GM19043 (cell line): ENCODE measurements at regions not wholly inside any gene's neighbourhood (a gene's known extent, or its start where the extent isn't known, plus 50 kb on each side); places are given as distances from the start of the nearest gene placed in this dataset.
"Not testable (repeated sequence)": the region's sequence is repeated elsewhere in the genome, so short reads cannot be mapped to it uniquely, and the experiment has no call there.

Experiments used
- ATAC-seq: cut with Tn5 transposase; IDR thresholded peaks from one replicate; pipeline ENCODE4 v1.9.1; 2021; ENCODE audit warnings: low read depth; ENCODE audit not compliant: unreplicated experiment

GRCh38 chr16:29203933-29204805 is 202.3 kb downstream of the NPIPB11 start:
- ATAC-seq = not testable (repeated sequence)

GRCh38 chr16:29203046-29203932 is 203.2 kb downstream of the NPIPB11 start:
- not testable (repeated sequence) for ATAC-seq

- ATAC-seq = not testable (repeated sequence)
Measured at GRCh38 chr16:29202642-29203041, 203.9 kb downstream of the NPIPB11 start.

GRCh38 chr16:29202025-29202632 is 204.4 kb downstream of the NPIPB11 start:
- ATAC-seq = not testable (repeated sequence)

GRCh38 chr16:29201296-29202024 is 205.1 kb downstream of the NPIPB11 start:
- ATAC-seq = not testable (repeated sequence)

- ATAC-seq = not testable (repeated sequence)
Measured at GRCh38 chr16:29200681-29201080, 205.8 kb downstream of the NPIPB11 start.

GRCh38 chr16:29200135-29200601 is 206.3 kb downstream of the NPIPB11 start:
- not testable (repeated sequence) for ATAC-seq

- not testable (repeated sequence) for ATAC-seq
Measured at GRCh38 chr16:29199626-29200025, 206.9 kb downstream of the NPIPB11 start.

GRCh38 chr16:29198731-29199521 is 207.6 kb downstream of the NPIPB11 start:
- ATAC-seq = no peak

- no peak for ATAC-seq
Measured at GRCh38 chr16:29198231-29198630, 208.3 kb downstream of the NPIPB11 start.

GRCh38 chr16:29197494-29198100 is 208.9 kb downstream of the NPIPB11 start:
- ATAC-seq = not testable (repeated sequence)

GRCh38 chr16:29196746-29197145 is 209.8 kb downstream of the NPIPB11 start:
- ATAC-seq = not testable (repeated sequence)

- not testable (repeated sequence) for ATAC-seq
Measured at GRCh38 chr16:29195116-29195872, 210.4 kb downstream of the LAT start.

- not testable (repeated sequence) for ATAC-seq
Measured at GRCh38 chr16:29194185-29194844, 209.5 kb downstream of the LAT start.

- ATAC-seq = not testable (repeated sequence)
Measured at GRCh38 chr16:29193634-29194033, 208.8 kb downstream of the LAT start.

GRCh38 chr16:29193248-29193574 is 208.4 kb downstream of the LAT start:
- not testable (repeated sequence) for ATAC-seq
